ENCODE measurements at regions not wholly inside any gene's neighbourhood (a gene's known extent, or its start where the extent isn't known, plus 50 kb on each side); places are given as distances from the start of the nearest gene placed in this dataset.

- WGBS, 2 donors = 61 to 69% methylated on average over 3 of the region's 3 CpGs
- H3K9me3 ChIP-seq (ENCODE audit: control insufficient read depth in 2 of 2, insufficient read depth in 1 of 2, low read depth in 1 of 2, low read length in 1 of 2) = no peaks in the 10 kb centered on the region
- H3K27me3 ChIP-seq (ENCODE audit: control insufficient read depth in 1 of 2, insufficient read depth in 2 of 2, low read length in 2 of 2) = no peaks in the 10 kb centered on the region
- no peak overlapping the region for H3K4me3 ChIP-seq (ENCODE audit: low read depth in 1 of 2, low read length in 2 of 2)
- H3K36me3 ChIP-seq (ENCODE audit: control insufficient read depth in 2 of 2, insufficient read depth in 2 of 2, low read length in 1 of 2) = no peaks in the 10 kb centered on the region
- H3K27ac ChIP-seq (ENCODE audit: low read depth in 2 of 2, low read length in 1 of 2) = no peak overlapping the region
- H3K4me1 ChIP-seq (ENCODE audit: control insufficient read depth in 2 of 2, insufficient read depth in 2 of 2, low read length in 1 of 2) = no peaks in the 10 kb centered on the region
These were observed 1603.4 kb downstream of the MAT2B start for GRCh38 chr5:165108809-165109208.

- Histone ChIP-seq H3K36me3 (ENCODE audit: control insufficient read depth in 2 of 2, insufficient read depth in 2 of 2, low read length in 1 of 2) (no peaks in the 10 kb centered on the region), H3K27ac (ENCODE audit: low read depth in 2 of 2, low read length in 1 of 2) (no peak overlapping the region), H3K9me3 (ENCODE audit: control insufficient read depth in 2 of 2, insufficient read depth in 1 of 2, low read depth in 1 of 2, low read length in 1 of 2) (no peaks in the 10 kb centered on the region), H3K27me3 (ENCODE audit: control insufficient read depth in 1 of 2, insufficient read depth in 2 of 2, low read length in 2 of 2) (no peaks in the 10 kb centered on the region), H3K4me1 (ENCODE audit: control insufficient read depth in 2 of 2, insufficient read depth in 2 of 2, low read length in 1 of 2) (no peaks in the 10 kb centered on the region), H3K4me3 (ENCODE audit: low read depth in 1 of 2, low read length in 2 of 2) (no peak overlapping the region)
- 78 to 84% methylated on average over 2 of the region's 2 CpGs for WGBS, 2 donors
These were observed 1613.8 kb downstream of the MAT2B start for GRCh38 chr5:165119175-165119574.

- 55 to 59% methylated on average over 3 of the region's 3 CpGs for WGBS, 2 donors
- Histone ChIP-seq H3K36me3 (ENCODE audit: control insufficient read depth in 2 of 2, insufficient read depth in 2 of 2, low read length in 1 of 2) (no peaks in the 10 kb centered on the region), H3K27me3 (ENCODE audit: control insufficient read depth in 1 of 2, insufficient read depth in 2 of 2, low read length in 2 of 2) (no peaks in the 10 kb centered on the region), H3K27ac (ENCODE audit: low read depth in 2 of 2, low read length in 1 of 2) (no peak overlapping the region), H3K4me3 (ENCODE audit: low read depth in 1 of 2, low read length in 2 of 2) (no peak overlapping the region), H3K9me3 (ENCODE audit: control insufficient read depth in 2 of 2, insufficient read depth in 1 of 2, low read depth in 1 of 2, low read length in 1 of 2) (no peaks in the 10 kb centered on the region), H3K4me1 (ENCODE audit: control insufficient read depth in 2 of 2, insufficient read depth in 2 of 2, low read length in 1 of 2) (no peaks in the 10 kb centered on the region)
These were observed 1621.2 kb downstream of the MAT2B start for GRCh38 chr5:165126598-165126997.

GRCh38 chr5:165127941-165128340, 1622.5 kb downstream of the MAT2B start:
- Histone ChIP-seq H3K36me3 (ENCODE audit: control insufficient read depth in 2 of 2, insufficient read depth in 2 of 2, low read length in 1 of 2) (no peaks in the 10 kb centered on the region), H3K27ac (ENCODE audit: low read depth in 2 of 2, low read length in 1 of 2) (no peak overlapping the region), H3K4me1 (ENCODE audit: control insufficient read depth in 2 of 2, insufficient read depth in 2 of 2, low read length in 1 of 2) (no peaks in the 10 kb centered on the region), H3K27me3 (ENCODE audit: control insufficient read depth in 1 of 2, insufficient read depth in 2 of 2, low read length in 2 of 2) (no peaks in the 10 kb centered on the region), H3K9me3 (ENCODE audit: control insufficient read depth in 2 of 2, insufficient read depth in 1 of 2, low read depth in 1 of 2, low read length in 1 of 2) (no peaks in the 10 kb centered on the region), H3K4me3 (ENCODE audit: low read depth in 1 of 2, low read length in 2 of 2) (no peak overlapping the region)
- WGBS, 2 donors = 55 to 63% methylated on average over 2 of the region's 2 CpGs

- no peaks in the 10 kb centered on the region for H3K4me1 ChIP-seq (ENCODE audit: control insufficient read depth in 2 of 2, insufficient read depth in 2 of 2, low read length in 1 of 2)
- no peaks in the 10 kb centered on the region for H3K9me3 ChIP-seq (ENCODE audit: control insufficient read depth in 2 of 2, insufficient read depth in 1 of 2, low read depth in 1 of 2, low read length in 1 of 2)
- no peak overlapping the region for H3K27ac ChIP-seq (ENCODE audit: low read depth in 2 of 2, low read length in 1 of 2)
- no peak overlapping the region for H3K4me3 ChIP-seq (ENCODE audit: low read depth in 1 of 2, low read length in 2 of 2)
- no peaks in the 10 kb centered on the region for H3K27me3 ChIP-seq (ENCODE audit: control insufficient read depth in 1 of 2, insufficient read depth in 2 of 2, low read length in 2 of 2)
- H3K36me3 ChIP-seq (ENCODE audit: control insufficient read depth in 2 of 2, insufficient read depth in 2 of 2, low read length in 1 of 2) = no peaks in the 10 kb centered on the region
- 59 to 60% methylated on average over 4 of the region's 4 CpGs for whole genome bisulfite sequencing, 2 donors
These were observed 1625.2 kb downstream of the MAT2B start for GRCh38 chr5:165130656-165131055.

GRCh38 chr5:165134155-165134554, 1628.7 kb downstream of the MAT2B start:
- 76 to 79% methylated on average over 6 of the region's 6 CpGs for WGBS, 2 donors
- Histone ChIP-seq H3K4me1 (ENCODE audit: control insufficient read depth in 2 of 2, insufficient read depth in 2 of 2, low read length in 1 of 2) (no peaks in the 10 kb centered on the region), H3K27ac (ENCODE audit: low read depth in 2 of 2, low read length in 1 of 2) (no peak overlapping the region), H3K4me3 (ENCODE audit: low read depth in 1 of 2, low read length in 2 of 2) (no peak overlapping the region), H3K9me3 (ENCODE audit: control insufficient read depth in 2 of 2, insufficient read depth in 1 of 2, low read depth in 1 of 2, low read length in 1 of 2) (no peaks in the 10 kb centered on the region), H3K27me3 (ENCODE audit: control insufficient read depth in 1 of 2, insufficient read depth in 2 of 2, low read length in 2 of 2) (no peaks in the 10 kb centered on the region), H3K36me3 (ENCODE audit: control insufficient read depth in 2 of 2, insufficient read depth in 2 of 2, low read length in 1 of 2) (no peaks in the 10 kb centered on the region)

GRCh38 chr5:165135565-165135964, 1630.1 kb downstream of the MAT2B start:
- no peaks in the 10 kb centered on the region for H3K36me3 ChIP-seq (ENCODE audit: control insufficient read depth in 2 of 2, insufficient read depth in 2 of 2, low read length in 1 of 2)
- H3K27me3 ChIP-seq (ENCODE audit: control insufficient read depth in 1 of 2, insufficient read depth in 2 of 2, low read length in 2 of 2) = no peaks in the 10 kb centered on the region
- no peaks in the 10 kb centered on the region for H3K9me3 ChIP-seq (ENCODE audit: control insufficient read depth in 2 of 2, insufficient read depth in 1 of 2, low read depth in 1 of 2, low read length in 1 of 2)
- H3K4me1 ChIP-seq (ENCODE audit: control insufficient read depth in 2 of 2, insufficient read depth in 2 of 2, low read length in 1 of 2) = no peaks in the 10 kb centered on the region
- H3K27ac ChIP-seq (ENCODE audit: low read depth in 2 of 2, low read length in 1 of 2) = no peak overlapping the region
- WGBS, 2 donors = 23 to 47% methylated on average over 1 of the region's 1 CpG
- no peak overlapping the region for H3K4me3 ChIP-seq (ENCODE audit: low read depth in 1 of 2, low read length in 2 of 2)

GRCh38 chr5:165137701-165138100, 1632.3 kb downstream of the MAT2B start:
- Histone ChIP-seq H3K27me3 (ENCODE audit: control insufficient read depth in 1 of 2, insufficient read depth in 2 of 2, low read length in 2 of 2) (no peaks in the 10 kb centered on the region), H3K36me3 (ENCODE audit: control insufficient read depth in 2 of 2, insufficient read depth in 2 of 2, low read length in 1 of 2) (no peaks in the 10 kb centered on the region), H3K9me3 (ENCODE audit: control insufficient read depth in 2 of 2, insufficient read depth in 1 of 2, low read depth in 1 of 2, low read length in 1 of 2) (no peaks in the 10 kb centered on the region), H3K27ac (ENCODE audit: low read depth in 2 of 2, low read length in 1 of 2) (no peak overlapping the region), H3K4me1 (ENCODE audit: control insufficient read depth in 2 of 2, insufficient read depth in 2 of 2, low read length in 1 of 2) (no peaks in the 10 kb centered on the region), H3K4me3 (ENCODE audit: low read depth in 1 of 2, low read length in 2 of 2) (no peak overlapping the region)
- 45 to 53% methylated on average over 2 of the region's 2 CpGs for WGBS, 2 donors

GRCh38 chr5:165138236-165138635, 1632.8 kb downstream of the MAT2B start:
- H3K36me3 ChIP-seq (ENCODE audit: control insufficient read depth in 2 of 2, insufficient read depth in 2 of 2, low read length in 1 of 2) = no peaks in the 10 kb centered on the region
- no peak overlapping the region for H3K27ac ChIP-seq (ENCODE audit: low read depth in 2 of 2, low read length in 1 of 2)
- H3K27me3 ChIP-seq (ENCODE audit: control insufficient read depth in 1 of 2, insufficient read depth in 2 of 2, low read length in 2 of 2) = no peaks in the 10 kb centered on the region
- 30 to 34% methylated on average over 7 of the region's 7 CpGs for WGBS, 2 donors
- H3K9me3 ChIP-seq (ENCODE audit: control insufficient read depth in 2 of 2, insufficient read depth in 1 of 2, low read depth in 1 of 2, low read length in 1 of 2) = no peaks in the 10 kb centered on the region
- H3K4me3 ChIP-seq (ENCODE audit: low read depth in 1 of 2, low read length in 2 of 2) = no peak overlapping the region
- H3K4me1 ChIP-seq (ENCODE audit: control insufficient read depth in 2 of 2, insufficient read depth in 2 of 2, low read length in 1 of 2) = no peaks in the 10 kb centered on the region

- Histone ChIP-seq H3K9me3 (ENCODE audit: control insufficient read depth in 2 of 2, insufficient read depth in 1 of 2, low read depth in 1 of 2, low read length in 1 of 2) (no peaks in the 10 kb centered on the region), H3K4me3 (ENCODE audit: low read depth in 1 of 2, low read length in 2 of 2) (no peak overlapping the region), H3K36me3 (ENCODE audit: control insufficient read depth in 2 of 2, insufficient read depth in 2 of 2, low read length in 1 of 2) (no peaks in the 10 kb centered on the region), H3K27ac (ENCODE audit: low read depth in 2 of 2, low read length in 1 of 2) (no peak overlapping the region), H3K27me3 (ENCODE audit: control insufficient read depth in 1 of 2, insufficient read depth in 2 of 2, low read length in 2 of 2) (no peaks in the 10 kb centered on the region), H3K4me1 (ENCODE audit: control insufficient read depth in 2 of 2, insufficient read depth in 2 of 2, low read length in 1 of 2) (no peaks in the 10 kb centered on the region)
- WGBS, 2 donors = 78 to 79% methylated on average over 3 of the region's 3 CpGs
These were observed 1633.8 kb downstream of the MAT2B start for GRCh38 chr5:165139262-165139661.
